ENCODE measurements at regions not wholly inside any gene's neighbourhood (a gene's known extent, or its start where the extent isn't known, plus 50 kb on each side); places are given as distances from the start of the nearest gene placed in this dataset.

- TF ChIP-seq, protein P1, sequence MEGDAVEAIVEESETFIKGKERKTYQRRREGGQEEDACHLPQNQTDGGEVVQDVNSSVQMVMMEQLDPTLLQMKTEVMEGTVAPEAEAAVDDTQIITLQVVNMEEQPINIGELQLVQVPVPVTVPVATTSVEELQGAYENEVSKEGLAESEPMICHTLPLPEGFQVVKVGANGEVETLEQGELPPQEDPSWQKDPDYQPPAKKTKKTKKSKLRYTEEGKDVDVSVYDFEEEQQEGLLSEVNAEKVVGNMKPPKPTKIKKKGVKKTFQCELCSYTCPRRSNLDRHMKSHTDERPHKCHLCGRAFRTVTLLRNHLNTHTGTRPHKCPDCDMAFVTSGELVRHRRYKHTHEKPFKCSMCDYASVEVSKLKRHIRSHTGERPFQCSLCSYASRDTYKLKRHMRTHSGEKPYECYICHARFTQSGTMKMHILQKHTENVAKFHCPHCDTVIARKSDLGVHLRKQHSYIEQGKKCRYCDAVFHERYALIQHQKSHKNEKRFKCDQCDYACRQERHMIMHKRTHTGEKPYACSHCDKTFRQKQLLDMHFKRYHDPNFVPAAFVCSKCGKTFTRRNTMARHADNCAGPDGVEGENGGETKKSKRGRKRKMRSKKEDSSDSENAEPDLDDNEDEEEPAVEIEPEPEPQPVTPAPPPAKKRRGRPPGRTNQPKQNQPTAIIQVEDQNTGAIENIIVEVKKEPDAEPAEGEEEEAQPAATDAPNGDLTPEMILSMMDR (IDR thresholded peaks at IDR 0.05): no peak
- no peak for TF ChIP-seq POLR2A (IDR thresholded peaks at IDR 0.05)
- TF ChIP-seq EP300 (IDR thresholded peaks at IDR 0.05): no peak
- no peak for TF ChIP-seq POLR2AphosphoS5 (IDR thresholded peaks at IDR 0.05)
Observed at GRCh38 chr7:30213637-30214036, 70.8 kb upstream of the ZNRF2 start.

All from stomach (tissue), 4 donors.